ENCODE measurements at regions not wholly inside any gene's neighbourhood (a gene's known extent, or its start where the extent isn't known, plus 50 kb on each side); places are given as distances from the start of the nearest gene placed in this dataset.

- TF ChIP-seq USF2 (IDR thresholded peaks at IDR 0.05; ENCODE audit: low read length) (no peak), ATF2 (IDR thresholded peaks at IDR 0.05; ENCODE audit: low read length) (no peak), ATF3 (IDR thresholded peaks at IDR 0.05; ENCODE audit: insufficient read depth, low read depth, low read length) (no peak), BCL11A (IDR thresholded peaks at IDR 0.05; ENCODE audit: low read depth in 2 of 2, low read length in 2 of 2) (no peak), GTF2F1 (IDR thresholded peaks at IDR 0.05; ENCODE audit: borderline replicate concordance, low read depth, low read length) (no peak), ASH2L (IDR thresholded peaks at IDR 0.05; ENCODE audit: low read length) (no peak), HDAC2 (IDR thresholded peaks at IDR 0.05; ENCODE audit: borderline replicate concordance in 1 of 2, low read depth in 2 of 2, low read length in 2 of 2) (no peak), JUN (IDR thresholded peaks at IDR 0.05; ENCODE audit: low read depth, low read length) (no peak), SAP30 (IDR thresholded peaks at IDR 0.05; ENCODE audit: insufficient read depth, insufficient replicate concordance, low read length) (no peak)
Observed at GRCh38 chr2:154995361-154995760, 296.9 kb downstream of the KCNJ3 start (continued).

Measured in H1 (cell line).